ENCODE measurements at regions not wholly inside any gene's neighbourhood (a gene's known extent, or its start where the extent isn't known, plus 50 kb on each side); places are given as distances from the start of the nearest gene placed in this dataset.

DNA sequence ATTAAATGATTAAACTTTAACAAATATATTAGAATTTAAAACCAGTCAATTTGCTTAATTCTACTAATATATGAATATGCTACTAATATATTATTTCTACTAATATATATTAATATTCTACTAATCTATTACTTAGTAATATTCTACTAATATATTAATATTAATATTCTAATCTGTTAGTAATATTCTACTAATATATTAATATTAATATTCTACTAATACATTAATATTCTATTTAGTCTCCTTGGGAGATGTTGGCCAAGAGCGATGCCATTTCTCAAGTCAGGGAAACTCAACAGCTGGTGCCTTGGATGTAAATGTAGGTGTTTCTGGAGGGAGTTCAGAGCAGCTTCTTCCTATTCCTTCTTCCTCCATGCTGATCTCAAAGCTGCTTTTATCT, 259.2 kb upstream of the TMTC4 start:
- TF ChIP-seq, protein P1, sequence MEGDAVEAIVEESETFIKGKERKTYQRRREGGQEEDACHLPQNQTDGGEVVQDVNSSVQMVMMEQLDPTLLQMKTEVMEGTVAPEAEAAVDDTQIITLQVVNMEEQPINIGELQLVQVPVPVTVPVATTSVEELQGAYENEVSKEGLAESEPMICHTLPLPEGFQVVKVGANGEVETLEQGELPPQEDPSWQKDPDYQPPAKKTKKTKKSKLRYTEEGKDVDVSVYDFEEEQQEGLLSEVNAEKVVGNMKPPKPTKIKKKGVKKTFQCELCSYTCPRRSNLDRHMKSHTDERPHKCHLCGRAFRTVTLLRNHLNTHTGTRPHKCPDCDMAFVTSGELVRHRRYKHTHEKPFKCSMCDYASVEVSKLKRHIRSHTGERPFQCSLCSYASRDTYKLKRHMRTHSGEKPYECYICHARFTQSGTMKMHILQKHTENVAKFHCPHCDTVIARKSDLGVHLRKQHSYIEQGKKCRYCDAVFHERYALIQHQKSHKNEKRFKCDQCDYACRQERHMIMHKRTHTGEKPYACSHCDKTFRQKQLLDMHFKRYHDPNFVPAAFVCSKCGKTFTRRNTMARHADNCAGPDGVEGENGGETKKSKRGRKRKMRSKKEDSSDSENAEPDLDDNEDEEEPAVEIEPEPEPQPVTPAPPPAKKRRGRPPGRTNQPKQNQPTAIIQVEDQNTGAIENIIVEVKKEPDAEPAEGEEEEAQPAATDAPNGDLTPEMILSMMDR (IDR thresholded peaks at IDR 0.05; ENCODE audit: insufficient read depth, low read length) = no peak
- TF ChIP-seq POLR2AphosphoS5 (IDR thresholded peaks at IDR 0.05; ENCODE audit: low read depth) (no peak), SPI1 (IDR thresholded peaks at IDR 0.05; ENCODE audit: borderline replicate concordance, low read depth) (no peak)
- TF ChIP-seq, protein P2, sequence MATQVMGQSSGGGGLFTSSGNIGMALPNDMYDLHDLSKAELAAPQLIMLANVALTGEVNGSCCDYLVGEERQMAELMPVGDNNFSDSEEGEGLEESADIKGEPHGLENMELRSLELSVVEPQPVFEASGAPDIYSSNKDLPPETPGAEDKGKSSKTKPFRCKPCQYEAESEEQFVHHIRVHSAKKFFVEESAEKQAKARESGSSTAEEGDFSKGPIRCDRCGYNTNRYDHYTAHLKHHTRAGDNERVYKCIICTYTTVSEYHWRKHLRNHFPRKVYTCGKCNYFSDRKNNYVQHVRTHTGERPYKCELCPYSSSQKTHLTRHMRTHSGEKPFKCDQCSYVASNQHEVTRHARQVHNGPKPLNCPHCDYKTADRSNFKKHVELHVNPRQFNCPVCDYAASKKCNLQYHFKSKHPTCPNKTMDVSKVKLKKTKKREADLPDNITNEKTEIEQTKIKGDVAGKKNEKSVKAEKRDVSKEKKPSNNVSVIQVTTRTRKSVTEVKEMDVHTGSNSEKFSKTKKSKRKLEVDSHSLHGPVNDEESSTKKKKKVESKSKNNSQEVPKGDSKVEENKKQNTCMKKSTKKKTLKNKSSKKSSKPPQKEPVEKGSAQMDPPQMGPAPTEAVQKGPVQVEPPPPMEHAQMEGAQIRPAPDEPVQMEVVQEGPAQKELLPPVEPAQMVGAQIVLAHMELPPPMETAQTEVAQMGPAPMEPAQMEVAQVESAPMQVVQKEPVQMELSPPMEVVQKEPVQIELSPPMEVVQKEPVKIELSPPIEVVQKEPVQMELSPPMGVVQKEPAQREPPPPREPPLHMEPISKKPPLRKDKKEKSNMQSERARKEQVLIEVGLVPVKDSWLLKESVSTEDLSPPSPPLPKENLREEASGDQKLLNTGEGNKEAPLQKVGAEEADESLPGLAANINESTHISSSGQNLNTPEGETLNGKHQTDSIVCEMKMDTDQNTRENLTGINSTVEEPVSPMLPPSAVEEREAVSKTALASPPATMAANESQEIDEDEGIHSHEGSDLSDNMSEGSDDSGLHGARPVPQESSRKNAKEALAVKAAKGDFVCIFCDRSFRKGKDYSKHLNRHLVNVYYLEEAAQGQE (IDR thresholded peaks at IDR 0.05; ENCODE audit: insufficient replicate concordance, low read depth) = no peak
